Endodermal cell (in vitro differentiated cells): ENCODE measurements at regions not wholly inside any gene's neighbourhood (a gene's known extent, or its start where the extent isn't known, plus 50 kb on each side); places are given as distances from the start of the nearest gene placed in this dataset.

Experiments used
- DNase-seq: peaks from one replicate; pipeline ENCODE4 v3.0.0-alpha.2; 2017
- H3K27ac ChIP-seq: 2 replicates; pipeline ENCODE4 v1.5.1; 2013; ENCODE audit warnings: mild to moderate bottlenecking, low read depth, low read length, moderate library complexity
- H3K27me3 ChIP-seq: 2 replicates; pipeline ENCODE4 v1.6.1; 2013; ENCODE audit warnings: mild to moderate bottlenecking, low read length, moderate library complexity; ENCODE audit not compliant: insufficient read depth, control insufficient read depth, poor library complexity, severe bottlenecking
- H3K36me3 ChIP-seq: 2 replicates; pipeline ENCODE4 v1.7.0; 2013; ENCODE audit warnings: mild to moderate bottlenecking, low read length, moderate library complexity; ENCODE audit not compliant: control insufficient read depth, insufficient read depth
- H3K4me1 ChIP-seq: one replicate; pipeline ENCODE4 v1.7.0; 2013; ENCODE audit warnings: low read length; ENCODE audit not compliant: control insufficient read depth, insufficient read depth
- H3K4me3 ChIP-seq: 2 replicates; pipeline ENCODE4 v1.5.1; 2013; ENCODE audit warnings: mild to moderate bottlenecking, low read length, moderate library complexity
- H3K9ac ChIP-seq: 2 replicates; pipeline ENCODE4 v1.6.1; 2013; ENCODE audit warnings: mild to moderate bottlenecking, low read length, moderate library complexity; ENCODE audit not compliant: poor library complexity, severe bottlenecking; ENCODE audit errors: extremely low read depth
- H3K9me3 ChIP-seq: 2 replicates; pipeline ENCODE4 v1.6.1; 2013; ENCODE audit warnings: mild to moderate bottlenecking, low read length, moderate library complexity; ENCODE audit not compliant: control insufficient read depth
- H3K27ac Mint-ChIP-seq: 2 replicates; pipeline ENCODE4 v1.8.0; 2020; ENCODE audit warnings: mixed read lengths
- H3K27me3 Mint-ChIP-seq: 2 replicates; pipeline ENCODE4 v1.8.0; 2021; ENCODE audit warnings: mild to moderate bottlenecking, mixed read lengths; ENCODE audit not compliant: insufficient read depth
- H3K36me3 Mint-ChIP-seq: 2 replicates; pipeline ENCODE4 v1.8.0; 2020; ENCODE audit warnings: low read depth, mixed read lengths
- H3K4me1 Mint-ChIP-seq: 2 replicates; pipeline ENCODE4 v1.8.0; 2020; ENCODE audit warnings: mixed read lengths
- H3K4me3 Mint-ChIP-seq: 2 replicates; pipeline ENCODE4 v1.8.0; 2020; ENCODE audit warnings: mild to moderate bottlenecking, moderate library complexity, mixed read lengths
- H3K9me3 Mint-ChIP-seq: 2 replicates; pipeline ENCODE4 v1.8.0; 2020; ENCODE audit warnings: mild to moderate bottlenecking, mixed read lengths
- CTCF ChIP-seq: fragments of 200-600 bp; sonication (generic); conservative IDR thresholded peaks from 2 replicates; pipeline ENCODE4 v1.5.0; 2021; ENCODE audit warnings: antibody characterized with exemption, mild to moderate bottlenecking
- WGBS, 2 experiments: methylation state at CpG; one replicate each; pipeline versions ENCODE4 v1.1.5 to v1.1.7; 2013; ENCODE audit warnings: missing lambda C conversion rate in 2 of 2, mixed read lengths in 1 of 2; ENCODE audit not compliant: insufficient coverage in 1 of 2, insufficient read length in 1 of 2; 5-methylcytosine and 5-hydroxymethylcytosine counted together

DNA sequence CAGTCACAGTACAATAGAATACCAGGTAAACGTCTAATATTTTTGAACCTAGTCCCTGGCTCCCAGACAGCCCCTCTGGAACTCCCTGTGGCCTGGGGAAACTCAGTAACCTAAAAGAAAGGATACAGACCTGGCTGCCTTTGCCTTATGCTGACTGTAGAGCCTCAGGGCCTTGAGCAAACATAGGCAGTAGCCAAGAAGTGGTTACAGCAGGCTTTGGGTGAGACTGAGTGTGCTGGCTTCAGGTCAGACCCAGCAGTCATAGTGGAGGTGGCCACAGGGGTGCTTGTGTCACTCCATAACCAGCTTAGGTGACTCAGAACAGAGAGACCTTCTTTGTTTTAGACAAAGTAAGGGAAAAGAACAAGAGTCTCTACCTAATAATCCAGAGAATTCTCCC lies 141.8 kb upstream of the PRDX4 start:
- no peak for DNase-seq
- H3K9me3 Mint-ChIP-seq: peaks cover 36% of the 10 kb centered on the region
- 85% methylated on average over 1 of the region's 1 CpG; no CpG with 5 or more reads in 1 of the 2 experiments for WGBS, 2 experiments
- no peak overlapping the region for H3K4me3 Mint-ChIP-seq
- peaks cover 10% of the 10 kb centered on the region for H3K36me3 Mint-ChIP-seq
- Histone ChIP-seq H3K27me3 (no peaks in the 10 kb centered on the region), H3K36me3 (no peaks in the 10 kb centered on the region), H3K9ac (no peak overlapping the region), H3K4me3 (no peak overlapping the region), H3K9me3 (peaks cover 5% of the 10 kb centered on the region), H3K4me1 (no peaks in the 10 kb centered on the region), H3K27ac (no peak overlapping the region)
- H3K4me1 Mint-ChIP-seq: no peaks in the 10 kb centered on the region
- no peak overlapping the region for H3K27ac Mint-ChIP-seq
- H3K27me3 Mint-ChIP-seq: peaks cover 5% of the 10 kb centered on the region
- no peak for TF ChIP-seq CTCF

- H3K9ac ChIP-seq: no peak overlapping the region
- H3K27ac ChIP-seq: no peak overlapping the region
- peaks cover 16% of the 10 kb centered on the region for H3K9me3 Mint-ChIP-seq
- no peaks in the 10 kb centered on the region for H3K9me3 ChIP-seq
- no peak for TF ChIP-seq CTCF
- no peaks in the 10 kb centered on the region for H3K4me1 Mint-ChIP-seq
- WGBS, 2 experiments: 93% methylated on average over 3 to 9 of the region's 9 CpGs
- H3K27me3 Mint-ChIP-seq: no peaks in the 10 kb centered on the region
- no peak overlapping the region for H3K4me3 Mint-ChIP-seq
- H3K27ac Mint-ChIP-seq: no peak overlapping the region
- H3K4me3 ChIP-seq: no peak overlapping the region
- H3K36me3 Mint-ChIP-seq: peaks cover 3% of the 10 kb centered on the region
- H3K4me1 ChIP-seq: no peaks in the 10 kb centered on the region
- DNase-seq: peak; percentile 50
- H3K27me3 ChIP-seq: no peaks in the 10 kb centered on the region
- no peaks in the 10 kb centered on the region for H3K36me3 ChIP-seq
Observed at GRCh38 chrX:23540532-23540931, 126.8 kb upstream of the PRDX4 start.

DNA sequence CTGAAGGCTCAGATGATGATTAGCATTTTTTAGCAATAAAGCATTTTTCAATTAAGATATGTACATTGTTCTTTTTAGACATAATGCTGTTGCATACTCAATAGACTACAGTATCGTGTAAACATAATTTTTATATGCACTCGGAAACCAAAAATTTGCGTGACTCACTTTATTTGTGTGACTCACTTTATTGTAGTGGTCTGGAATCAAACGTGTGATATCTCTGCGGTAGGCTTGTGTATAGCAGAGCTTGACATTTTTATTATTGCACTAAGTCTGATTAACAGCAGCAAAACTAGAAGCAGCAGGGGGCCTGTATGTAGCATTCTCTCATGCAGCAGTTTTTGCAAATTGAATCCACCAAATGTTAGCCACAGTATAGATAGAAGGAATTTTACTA lies 119.1 kb upstream of the PRDX4 start:
- H3K9me3 Mint-ChIP-seq: peaks cover 6% of the 10 kb centered on the region
- DNase-seq: no peak
- Histone ChIP-seq H3K9me3 (no peaks in the 10 kb centered on the region), H3K27me3 (no peaks in the 10 kb centered on the region), H3K4me3 (no peak overlapping the region), H3K27ac (no peak overlapping the region), H3K9ac (no peak overlapping the region), H3K36me3 (no peaks in the 10 kb centered on the region), H3K4me1 (no peaks in the 10 kb centered on the region)
- WGBS, 2 experiments: 89 to 93% methylated on average over 4 to 5 of the region's 5 CpGs
- H3K4me1 Mint-ChIP-seq: no peaks in the 10 kb centered on the region
- no peak overlapping the region for H3K27ac Mint-ChIP-seq
- H3K27me3 Mint-ChIP-seq: no peaks in the 10 kb centered on the region
- no peak overlapping the region for H3K4me3 Mint-ChIP-seq
- no peak for TF ChIP-seq CTCF
- no peaks in the 10 kb centered on the region for H3K36me3 Mint-ChIP-seq
